ENCODE measurements at regions not wholly inside any gene's neighbourhood (a gene's known extent, or its start where the extent isn't known, plus 50 kb on each side); places are given as distances from the start of the nearest gene placed in this dataset.

- TF ChIP-seq, protein P1, sequence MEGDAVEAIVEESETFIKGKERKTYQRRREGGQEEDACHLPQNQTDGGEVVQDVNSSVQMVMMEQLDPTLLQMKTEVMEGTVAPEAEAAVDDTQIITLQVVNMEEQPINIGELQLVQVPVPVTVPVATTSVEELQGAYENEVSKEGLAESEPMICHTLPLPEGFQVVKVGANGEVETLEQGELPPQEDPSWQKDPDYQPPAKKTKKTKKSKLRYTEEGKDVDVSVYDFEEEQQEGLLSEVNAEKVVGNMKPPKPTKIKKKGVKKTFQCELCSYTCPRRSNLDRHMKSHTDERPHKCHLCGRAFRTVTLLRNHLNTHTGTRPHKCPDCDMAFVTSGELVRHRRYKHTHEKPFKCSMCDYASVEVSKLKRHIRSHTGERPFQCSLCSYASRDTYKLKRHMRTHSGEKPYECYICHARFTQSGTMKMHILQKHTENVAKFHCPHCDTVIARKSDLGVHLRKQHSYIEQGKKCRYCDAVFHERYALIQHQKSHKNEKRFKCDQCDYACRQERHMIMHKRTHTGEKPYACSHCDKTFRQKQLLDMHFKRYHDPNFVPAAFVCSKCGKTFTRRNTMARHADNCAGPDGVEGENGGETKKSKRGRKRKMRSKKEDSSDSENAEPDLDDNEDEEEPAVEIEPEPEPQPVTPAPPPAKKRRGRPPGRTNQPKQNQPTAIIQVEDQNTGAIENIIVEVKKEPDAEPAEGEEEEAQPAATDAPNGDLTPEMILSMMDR (IDR thresholded peaks at IDR 0.05) = no peak
- TF ChIP-seq POLR2A (IDR thresholded peaks at IDR 0.05) = no peak
These were observed 152.0 kb upstream of the CCND2 start for GRCh38 chr12:4121506-4122020.

All from uterus (tissue), 2 donors.